ENCODE measurements at regions not wholly inside any gene's neighbourhood (a gene's known extent, or its start where the extent isn't known, plus 50 kb on each side); places are given as distances from the start of the nearest gene placed in this dataset.

DNA sequence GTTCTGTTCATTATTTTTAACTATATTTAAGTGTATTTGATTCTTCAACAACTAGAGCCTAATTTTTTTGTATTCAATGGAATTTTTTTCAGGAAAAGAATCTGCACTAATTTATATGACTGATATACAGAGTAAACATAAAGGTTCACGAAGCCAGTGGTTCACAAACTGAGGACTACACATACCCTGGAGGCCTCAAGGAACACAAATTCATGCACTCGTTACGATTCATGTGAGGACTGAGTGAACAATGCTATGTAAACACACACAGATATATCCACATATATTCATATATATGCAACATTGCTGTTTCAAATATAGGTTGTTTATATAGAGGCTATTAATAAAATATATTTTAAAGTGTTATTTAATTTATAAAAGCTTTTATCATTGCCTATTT is 137.8 kb downstream of the PHLDA1 start:
- ChIA-PET POLR2A (no interaction called here), CTCF (ENCODE audit: low intra/inter-chr PET ratio, low total read pairs) (no interaction called here)
- H3K27ac ChIP-seq (ENCODE audit: extremely low read length, insufficient read depth, low read length), result no peak overlapping the region
- intact Hi-C loops (cut with micrococcal nuclease; ENCODE audit: unreplicated experiment), result no loop called here
- H2AFZ ChIP-seq (ENCODE audit: low read length), result no peak overlapping the region
- no TSS peak for BruUV-seq (replicated peaks)
- H4K20me1 ChIP-seq (ENCODE audit: insufficient read depth, low read length), result no peaks in the 10 kb centered on the region
- no peaks in the 10 kb centered on the region for H3K79me2 ChIP-seq (ENCODE audit: insufficient read depth, low read length)
- no peak overlapping the region for H3K4me2 ChIP-seq (ENCODE audit: low read depth, low read length)
- 92% methylated on average over 3 of the region's 3 CpGs for WGBS (ENCODE audit: low lambda C conversion rate)
- peaks cover 22% of the 10 kb centered on the region for H3K4me1 ChIP-seq (ENCODE audit: insufficient read depth, low read length)
- H3K27me3 ChIP-seq (ENCODE audit: control insufficient read depth in 1 of 2, insufficient read depth in 2 of 2, low read length in 2 of 2), result no peaks in the 10 kb centered on the region
- no peaks in the 10 kb centered on the region for H3K9me3 ChIP-seq (ENCODE audit: low read length)
- DNase-seq (ENCODE audit: low spot score) (no peak), ATAC-seq (no peak), FAIRE-seq (no peak)
- no peak overlapping the region for H3K4me3 ChIP-seq (replicated peaks in 1 of 3; ENCODE audit: insufficient read depth in 1 of 3, low read depth in 2 of 3, low read length in 3 of 3)
- H3K9ac ChIP-seq (ENCODE audit: insufficient read depth, low read depth, low read length), result no peak overlapping the region
- in situ Hi-C loops (cut with HindIII; ENCODE audit: extremely low pct_ligation_motif_present, low pct_unique_long_range_greater_than_20kb), result no loop called here
- TF ChIP-seq, protein P1, sequence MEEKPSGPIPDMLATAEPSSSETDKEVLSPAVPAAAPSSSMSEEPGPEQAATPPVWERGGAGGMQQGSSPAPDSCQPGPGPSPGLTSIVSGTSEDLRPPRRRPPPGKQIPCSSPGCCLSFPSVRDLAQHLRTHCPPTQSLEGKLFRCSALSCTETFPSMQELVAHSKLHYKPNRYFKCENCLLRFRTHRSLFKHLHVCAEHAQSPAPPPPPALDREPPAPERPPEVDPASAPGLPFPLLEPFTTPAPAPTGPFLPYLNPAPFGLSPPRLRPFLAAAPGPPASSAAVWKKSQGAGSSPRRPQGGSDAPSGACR (CRISPR knock-in tag; IDR thresholded peaks at IDR 0.05), result no peak
- TF ChIP-seq MIXL1 (CRISPR knock-in tag; IDR thresholded peaks at IDR 0.05) (no peak), MXD3 (CRISPR knock-in tag; IDR thresholded peaks at IDR 0.05) (no peak), ZNF326 (CRISPR knock-in tag; IDR thresholded peaks at IDR 0.05; ENCODE audit: borderline replicate concordance) (no peak), NKX3-1 (CRISPR knock-in tag; IDR thresholded peaks at IDR 0.05) (no peak), BRF2 (CRISPR knock-in tag; IDR thresholded peaks at IDR 0.05) (no peak), NR3C1 (CRISPR knock-in tag; IDR thresholded peaks at IDR 0.05) (no peak), SP140L (CRISPR knock-in tag; IDR thresholded peaks at IDR 0.05; ENCODE audit: borderline replicate concordance) (no peak), MED8 (CRISPR knock-in tag; IDR thresholded peaks at IDR 0.05; ENCODE audit: insufficient replicate concordance) (no peak), THYN1 (CRISPR knock-in tag; IDR thresholded peaks at IDR 0.05; ENCODE audit: borderline replicate concordance, low read depth) (no peak), ZNF431 (CRISPR knock-in tag; IDR thresholded peaks at IDR 0.05; ENCODE audit: borderline replicate concordance, low read depth) (no peak), ZNF382 (CRISPR knock-in tag; IDR thresholded peaks at IDR 0.05; ENCODE audit: borderline replicate concordance) (no peak), ZNF282 (IDR thresholded peaks at IDR 0.05; ENCODE audit: partially characterized antibody) (no peak), HIVEP1 (CRISPR knock-in tag; IDR thresholded peaks at IDR 0.05) (no peak), RCOR2 (CRISPR knock-in tag; IDR thresholded peaks at IDR 0.05) (no peak), ZNF614 (CRISPR knock-in tag; IDR thresholded peaks at IDR 0.05; ENCODE audit: borderline replicate concordance) (no peak), SRSF9 (IDR thresholded peaks at IDR 0.05; ENCODE audit: borderline replicate concordance, insufficient read depth, low read depth, low read length, poor library complexity, severe bottlenecking) (no peak)
- TF ChIP-seq, protein P2, sequence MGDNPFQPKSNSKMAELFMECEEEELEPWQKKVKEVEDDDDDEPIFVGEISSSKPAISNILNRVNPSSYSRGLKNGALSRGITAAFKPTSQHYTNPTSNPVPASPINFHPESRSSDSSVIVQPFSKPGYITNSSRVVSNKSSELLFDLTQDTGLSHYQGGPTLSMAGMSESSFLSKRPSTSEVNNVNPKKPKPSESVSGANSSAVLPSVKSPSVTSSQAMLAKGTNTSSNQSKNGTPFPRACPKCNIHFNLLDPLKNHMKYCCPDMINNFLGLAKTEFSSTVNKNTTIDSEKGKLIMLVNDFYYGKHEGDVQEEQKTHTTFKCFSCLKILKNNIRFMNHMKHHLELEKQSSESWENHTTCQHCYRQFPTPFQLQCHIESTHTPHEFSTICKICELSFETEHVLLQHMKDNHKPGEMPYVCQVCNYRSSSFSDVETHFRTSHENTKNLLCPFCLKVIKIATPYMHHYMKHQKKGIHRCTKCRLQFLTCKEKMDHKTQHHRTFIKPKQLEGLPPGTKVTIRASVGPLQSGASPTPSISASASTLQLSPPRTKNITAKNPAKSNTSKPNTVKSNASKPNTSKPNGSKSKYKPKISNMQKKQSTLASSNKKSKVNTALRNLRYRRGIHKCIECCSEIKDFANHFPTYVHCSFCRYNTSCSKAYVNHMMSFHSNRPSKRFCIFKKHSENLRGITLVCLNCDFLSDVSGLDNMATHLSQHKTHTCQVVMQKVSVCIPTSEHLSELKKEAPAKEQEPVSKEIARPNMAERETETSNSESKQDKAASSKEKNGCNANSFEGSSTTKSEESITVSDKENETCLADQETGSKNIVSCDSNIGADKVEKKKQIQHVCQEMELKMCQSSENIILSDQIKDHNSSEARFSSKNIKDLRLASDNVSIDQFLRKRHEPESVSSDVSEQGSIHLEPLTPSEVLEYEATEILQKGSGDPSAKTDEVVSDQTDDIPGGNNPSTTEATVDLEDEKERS (CRISPR knock-in tag; IDR thresholded peaks at IDR 0.05), result no peak
- H3K36me3 ChIP-seq (replicated peaks in 1 of 2; ENCODE audit: control insufficient read depth in 1 of 2, insufficient read depth in 2 of 2, low read length in 2 of 2), result no peaks in the 10 kb centered on the region
